Mesenchymal stem cell (in vitro differentiated cells and primary cell): ENCODE measurements at regions not wholly inside any gene's neighbourhood (a gene's known extent, or its start where the extent isn't known, plus 50 kb on each side); places are given as distances from the start of the nearest gene placed in this dataset.

Experiments
- DNase-seq: peaks from one replicate; pipeline ENCODE4 v3.0.0-alpha.2; 2013
- H2AFZ ChIP-seq: one replicate; pipeline ENCODE4 v1.6.1; 2013; ENCODE audit warnings: low read depth, mild to moderate bottlenecking, control low read depth, inconsistent platforms, low read length, moderate library complexity
- H2AK5ac ChIP-seq: 2 replicates; pipeline ENCODE4 v1.6.1; 2013; ENCODE audit warnings: low read length, moderate library complexity, mild to moderate bottlenecking, inconsistent platforms; ENCODE audit not compliant: severe bottlenecking
- H2BK120ac ChIP-seq: one replicate; pipeline ENCODE4 v1.6.1; 2013; ENCODE audit warnings: low read depth, mild to moderate bottlenecking, inconsistent platforms, low read length, moderate library complexity
- H2BK12ac ChIP-seq, 2 experiments: one replicate each; pipeline ENCODE4 v1.6.1; 2013; ENCODE audit warnings: inconsistent platforms in 2 of 2, low read length in 2 of 2, mild to moderate bottlenecking in 2 of 2, moderate library complexity in 2 of 2, control low read depth in 1 of 2
- H2BK15ac ChIP-seq: one replicate; pipeline ENCODE4 v1.6.1; 2013; ENCODE audit warnings: mild to moderate bottlenecking, low read depth, inconsistent platforms; ENCODE audit not compliant: poor library complexity, severe bottlenecking
- H2BK5ac ChIP-seq: 2 replicates; pipeline ENCODE4 v1.6.1; 2013; ENCODE audit warnings: low read depth, mild to moderate bottlenecking, low read length, control low read depth, inconsistent platforms; ENCODE audit not compliant: poor library complexity, severe bottlenecking
- H3K14ac ChIP-seq, 2 experiments: one replicate each; pipeline ENCODE4 v1.6.1; 2013; ENCODE audit warnings: inconsistent platforms in 2 of 2, low read length in 2 of 2, control low read depth in 1 of 2, mild to moderate bottlenecking in 1 of 2, moderate library complexity in 1 of 2
- H3K18ac ChIP-seq, 2 experiments: one replicate each; pipeline ENCODE4 v1.6.1; 2013; ENCODE audit warnings: inconsistent platforms in 2 of 2, low read length in 2 of 2, control low read depth in 1 of 2, low read depth in 1 of 2, mild to moderate bottlenecking in 1 of 2
- H3K23ac ChIP-seq, 2 experiments: one replicate each; pipeline ENCODE4 v1.6.1; 2013; ENCODE audit warnings: inconsistent platforms in 2 of 2, low read length in 2 of 2, mild to moderate bottlenecking in 2 of 2, moderate library complexity in 2 of 2, control low read depth in 1 of 2
- H3K27ac ChIP-seq: 2 replicates; pipeline ENCODE4 v1.5.1; 2013; ENCODE audit warnings: mild to moderate bottlenecking, moderate library complexity, low read length, control low read depth, inconsistent platforms; ENCODE audit not compliant: poor library complexity, severe bottlenecking
- H3K27me3 ChIP-seq, 2 experiments: 2 replicates each; pipeline versions ENCODE4 v1.6.1 to v1.7.0; 2013; ENCODE audit warnings: low read length in 2 of 2, mild to moderate bottlenecking in 2 of 2, moderate library complexity in 2 of 2, control low read depth in 1 of 2, inconsistent platforms in 1 of 2; ENCODE audit not compliant: control insufficient read depth in 1 of 2, insufficient read depth in 1 of 2
- H3K36me3 ChIP-seq, 2 experiments: 2 replicates each; pipeline versions ENCODE4 v1.6.1 to v1.7.0; 2013; ENCODE audit warnings: low read length in 2 of 2, control low read depth in 1 of 2, inconsistent platforms in 1 of 2, low read depth in 1 of 2, mild to moderate bottlenecking in 1 of 2; ENCODE audit not compliant: insufficient read depth in 2 of 2, control insufficient read depth in 1 of 2
- H3K4ac ChIP-seq, 2 experiments: one replicate each; pipeline ENCODE4 v1.6.1; 2013; ENCODE audit warnings: inconsistent platforms in 2 of 2, low read length in 2 of 2, mild to moderate bottlenecking in 2 of 2, moderate library complexity in 2 of 2, control low read depth in 1 of 2, low read depth in 1 of 2
- H3K4me1 ChIP-seq: 2 replicates; pipeline ENCODE4 v1.6.1; 2013; ENCODE audit warnings: low read depth, low read length, control low read depth; ENCODE audit not compliant: control insufficient read depth, insufficient read depth
- H3K4me2 ChIP-seq: 2 replicates; pipeline ENCODE4 v1.6.1; 2013; ENCODE audit warnings: low read length, mild to moderate bottlenecking, inconsistent platforms; ENCODE audit not compliant: poor library complexity, severe bottlenecking
- H3K4me3 ChIP-seq, 2 experiments: 2 replicates each; pipeline versions ENCODE4 v1.5.1 to v1.7.0; 2013; ENCODE audit warnings: low read length in 2 of 2, mild to moderate bottlenecking in 2 of 2, control low read depth in 1 of 2, low read depth in 1 of 2; ENCODE audit not compliant: insufficient read depth in 1 of 2
- H3K79me1 ChIP-seq: replicated peaks from 2 replicates; pipeline ENCODE4 v1.6.1; 2013; ENCODE audit warnings: mild to moderate bottlenecking, control low read depth, low read length, inconsistent platforms; ENCODE audit not compliant: poor library complexity, severe bottlenecking
- H3K9ac ChIP-seq: 2 replicates; pipeline ENCODE4 v1.7.0; 2013; ENCODE audit warnings: mild to moderate bottlenecking, low read length, moderate library complexity
- H3K9me3 ChIP-seq: 2 replicates; pipeline ENCODE4 v1.7.0; 2013; ENCODE audit warnings: mild to moderate bottlenecking, low read length; ENCODE audit not compliant: control insufficient read depth
- H4K8ac ChIP-seq: one replicate; pipeline ENCODE4 v1.6.1; 2013; ENCODE audit warnings: inconsistent platforms, mild to moderate bottlenecking, low read length, moderate library complexity
- H4K91ac ChIP-seq: one replicate; pipeline ENCODE4 v1.6.1; 2013; ENCODE audit warnings: mild to moderate bottlenecking, low read length, inconsistent platforms
- WGBS: methylation state at CpG from one replicate; pipeline ENCODE4 v1.1.7; 2013; ENCODE audit warnings: mixed read lengths; 5-methylcytosine and 5-hydroxymethylcytosine counted together

- Histone ChIP-seq H3K14ac (no peak overlapping the region), H3K4me3 (no peak overlapping the region), H3K4me2 (no peak overlapping the region), H3K79me1 (no peaks in the 10 kb centered on the region), H2BK15ac (no peak overlapping the region), H3K4me1 (no peaks in the 10 kb centered on the region), H3K23ac (no peak overlapping the region), H2AK5ac (no peak overlapping the region), H4K91ac (no peak overlapping the region), H2BK12ac (no peak overlapping the region), H3K27ac (no peak overlapping the region), H3K27me3 (no peaks in the 10 kb centered on the region), H3K36me3 (no peaks in the 10 kb centered on the region), H3K4ac (no peak overlapping the region), H3K9me3 (no peaks in the 10 kb centered on the region), H2AFZ (no peak overlapping the region), H3K9ac (no peak overlapping the region), H4K8ac (no peak overlapping the region), H2BK5ac (no peak overlapping the region), H3K18ac (no peak overlapping the region), H2BK120ac (no peak overlapping the region)
- peak; percentile 11 for DNase-seq
Measured at GRCh38 chr18:55695091-55695490, 107.1 kb upstream of the TCF4 start.

GRCh38 chr18:55694291-55694690 is 106.3 kb upstream of the TCF4 start:
- Histone ChIP-seq H4K91ac (no peak overlapping the region), H3K4me1 (no peaks in the 10 kb centered on the region), H3K9ac (no peak overlapping the region), H2AK5ac (no peak overlapping the region), H4K8ac (no peak overlapping the region), H2AFZ (no peak overlapping the region), H3K9me3 (no peaks in the 10 kb centered on the region), H3K27me3 (no peaks in the 10 kb centered on the region), H3K4ac (no peak overlapping the region), H3K4me2 (no peak overlapping the region), H3K14ac (no peak overlapping the region), H3K18ac (no peak overlapping the region), H3K4me3 (no peak overlapping the region), H2BK12ac (no peak overlapping the region), H3K36me3 (no peaks in the 10 kb centered on the region), H3K23ac (no peak overlapping the region), H3K79me1 (no peaks in the 10 kb centered on the region), H2BK5ac (no peak overlapping the region), H2BK120ac (no peak overlapping the region), H3K27ac (no peak overlapping the region), H2BK15ac (no peak overlapping the region)
- WGBS = 97% methylated on average over 1 of the region's 1 CpG
- DNase-seq = peak; percentile 3

- H4K91ac ChIP-seq = no peak overlapping the region
- no peak for DNase-seq
- no peak overlapping the region for H3K23ac ChIP-seq
- H3K18ac ChIP-seq = no peak overlapping the region
- no peak overlapping the region for H2BK12ac ChIP-seq
- no peak overlapping the region for H2BK120ac ChIP-seq
- no peaks in the 10 kb centered on the region for H3K36me3 ChIP-seq
- no peaks in the 10 kb centered on the region for H3K79me1 ChIP-seq
- H2BK15ac ChIP-seq = no peak overlapping the region
- no peak overlapping the region for H3K4ac ChIP-seq
- H2AK5ac ChIP-seq = no peak overlapping the region
- H3K4me2 ChIP-seq = no peak overlapping the region
- no peaks in the 10 kb centered on the region for H3K4me1 ChIP-seq
- WGBS = 80% methylated on average over 3 of the region's 4 CpGs
- H3K4me3 ChIP-seq = no peak overlapping the region
- H3K27me3 ChIP-seq = no peaks in the 10 kb centered on the region
- no peak overlapping the region for H3K9ac ChIP-seq
- no peak overlapping the region for H3K27ac ChIP-seq
- no peak overlapping the region for H2AFZ ChIP-seq
- H2BK5ac ChIP-seq = no peak overlapping the region
- no peaks in the 10 kb centered on the region for H3K9me3 ChIP-seq
- no peak overlapping the region for H4K8ac ChIP-seq
- no peak overlapping the region for H3K14ac ChIP-seq
Measured at GRCh38 chr18:55688030-55688429, 100.0 kb upstream of the TCF4 start.

GRCh38 chr18:55687106-55687505 is 99.1 kb upstream of the TCF4 start:
- H3K27me3 ChIP-seq = no peaks in the 10 kb centered on the region
- no peaks in the 10 kb centered on the region for H3K9me3 ChIP-seq
- no peak overlapping the region for H3K14ac ChIP-seq
- H4K91ac ChIP-seq = no peak overlapping the region
- no peak overlapping the region for H2AK5ac ChIP-seq
- H3K4ac ChIP-seq = no peak overlapping the region
- no peak overlapping the region for H3K27ac ChIP-seq
- no peak overlapping the region for H4K8ac ChIP-seq
- no peak overlapping the region for H2BK120ac ChIP-seq
- no peak overlapping the region for H3K9ac ChIP-seq
- no peak overlapping the region for H2BK5ac ChIP-seq
- DNase-seq = no peak
- H3K4me1 ChIP-seq = no peaks in the 10 kb centered on the region
- no peak overlapping the region for H2BK15ac ChIP-seq
- no peaks in the 10 kb centered on the region for H3K79me1 ChIP-seq
- H3K23ac ChIP-seq = no peak overlapping the region
- no peak overlapping the region for H2AFZ ChIP-seq
- H3K36me3 ChIP-seq = no peaks in the 10 kb centered on the region
- WGBS = no CpG with 5 or more reads among the region's 3 CpGs
- H3K4me2 ChIP-seq = no peak overlapping the region
- no peak overlapping the region for H3K18ac ChIP-seq
- no peak overlapping the region for H2BK12ac ChIP-seq
- no peak overlapping the region for H3K4me3 ChIP-seq
